ENCODE measurements at regions not wholly inside any gene's neighbourhood (a gene's known extent, or its start where the extent isn't known, plus 50 kb on each side); places are given as distances from the start of the nearest gene placed in this dataset.

DNA sequence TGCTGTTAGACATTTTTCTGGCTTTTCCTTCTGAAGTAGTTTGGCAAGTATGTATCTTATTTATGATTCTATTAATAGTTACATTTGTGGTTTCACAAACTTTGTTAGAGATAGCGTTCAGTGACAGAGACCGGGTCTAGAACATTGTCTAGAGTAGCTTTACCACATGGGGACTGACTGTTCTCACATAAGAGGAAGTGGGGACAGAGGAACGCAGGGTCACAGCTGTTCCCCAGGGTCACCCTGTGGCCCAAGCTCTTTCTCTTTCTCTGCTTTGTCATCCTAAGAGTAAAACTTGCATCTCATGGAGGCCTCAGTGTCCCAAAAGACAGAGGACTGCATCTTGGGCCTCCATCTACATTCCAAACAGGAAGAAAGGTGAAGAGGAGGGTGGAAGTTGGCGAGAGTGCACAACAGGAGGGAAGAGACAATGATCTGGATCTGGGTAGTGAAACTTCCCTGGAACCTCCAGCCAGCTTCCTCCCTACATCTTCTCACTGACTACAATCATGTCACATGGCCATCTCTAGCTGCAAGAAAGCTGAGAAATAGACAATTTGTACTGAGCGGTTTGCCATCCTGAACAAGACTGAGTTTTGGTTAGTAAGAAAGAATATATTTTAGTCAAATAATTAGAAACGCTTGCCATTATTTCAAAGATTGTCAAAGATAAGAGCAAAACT lies 645.8 kb upstream of the ARID1B start:
- DNase-seq (ENCODE audit: low spot score): no peak

DNA sequence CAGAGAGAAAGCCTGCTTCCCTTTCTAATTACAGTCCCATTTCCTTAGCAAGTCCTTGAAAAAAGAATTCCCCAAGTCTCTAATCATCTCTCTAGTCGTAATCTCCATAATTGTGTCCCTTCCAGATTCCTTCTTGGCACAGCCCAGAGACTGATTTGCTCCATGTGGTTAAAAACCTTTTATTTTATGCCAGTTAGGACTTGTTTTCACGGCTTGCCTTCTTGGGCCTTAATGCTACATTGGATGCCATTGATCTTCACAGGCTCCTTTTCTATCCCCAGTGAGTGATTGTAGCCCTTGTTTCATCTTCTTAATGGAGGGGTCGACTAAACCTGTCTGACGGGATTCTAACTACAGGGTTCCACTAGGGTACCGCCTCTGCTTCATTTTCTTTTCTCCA lies 650.6 kb upstream of the ARID1B start:
- DNase-seq (ENCODE audit: low spot score): no peak

DNA sequence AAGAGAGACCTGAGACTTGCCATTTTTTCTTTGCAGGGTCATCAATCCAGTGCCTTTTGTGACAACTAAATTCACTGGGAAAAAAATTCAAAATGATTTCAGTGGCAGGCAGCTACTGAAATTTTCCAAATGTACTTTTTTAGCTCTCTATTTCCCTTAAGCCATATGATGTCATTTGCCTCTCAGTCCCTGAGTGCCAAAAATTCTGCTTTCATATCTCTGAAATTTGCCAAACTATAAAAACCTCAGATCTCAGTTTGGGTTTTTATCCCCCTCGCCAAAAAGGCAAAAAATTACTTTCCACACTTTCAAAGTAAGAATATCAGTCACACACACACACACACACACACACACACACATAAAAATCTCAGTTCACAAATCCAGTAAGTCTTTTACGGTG lies 651.3 kb upstream of the ARID1B start:
- DNase-seq (ENCODE audit: low spot score): no peak

DNA sequence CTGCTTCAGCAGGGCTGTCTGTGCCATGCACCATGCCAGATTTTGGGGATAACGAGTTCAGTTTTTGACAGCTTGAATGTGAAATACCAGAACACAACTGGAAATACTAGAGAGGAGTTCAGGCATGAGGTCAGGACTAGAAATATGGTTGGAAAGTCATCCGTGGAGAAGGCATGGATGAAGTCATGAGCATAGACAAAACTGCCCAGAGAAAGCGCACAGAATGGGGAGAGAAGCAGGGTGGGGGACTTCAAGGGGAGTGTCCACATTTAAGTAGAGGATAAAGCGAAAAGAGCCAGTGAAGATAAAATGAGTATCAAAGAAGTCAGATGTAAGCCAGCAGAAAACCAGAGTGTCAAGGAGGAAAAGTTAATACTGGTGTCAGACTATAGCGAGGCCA lies 653.4 kb upstream of the ARID1B start:
- no peak for DNase-seq (ENCODE audit: low spot score)

DNA sequence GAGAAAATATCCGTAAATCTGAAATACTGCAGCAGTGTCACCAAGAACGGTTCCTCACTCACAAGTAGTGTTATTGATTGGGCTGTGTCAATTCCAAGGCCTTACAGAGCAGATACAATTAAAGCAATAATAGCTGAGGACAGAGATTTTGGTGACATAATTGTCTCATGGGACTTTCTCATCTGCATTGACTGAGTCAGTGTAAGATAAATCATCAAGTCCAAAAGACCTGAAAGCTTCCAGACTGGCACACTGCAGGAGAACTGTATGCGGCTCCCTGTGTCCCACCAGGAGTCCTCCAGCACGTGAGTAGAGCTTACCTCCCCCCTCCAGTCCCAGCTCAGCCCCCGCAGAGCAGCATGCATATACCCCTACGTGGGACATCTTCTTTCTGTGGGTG lies 655.2 kb upstream of the ARID1B start:
- DNase-seq (ENCODE audit: low spot score): no peak

DNA sequence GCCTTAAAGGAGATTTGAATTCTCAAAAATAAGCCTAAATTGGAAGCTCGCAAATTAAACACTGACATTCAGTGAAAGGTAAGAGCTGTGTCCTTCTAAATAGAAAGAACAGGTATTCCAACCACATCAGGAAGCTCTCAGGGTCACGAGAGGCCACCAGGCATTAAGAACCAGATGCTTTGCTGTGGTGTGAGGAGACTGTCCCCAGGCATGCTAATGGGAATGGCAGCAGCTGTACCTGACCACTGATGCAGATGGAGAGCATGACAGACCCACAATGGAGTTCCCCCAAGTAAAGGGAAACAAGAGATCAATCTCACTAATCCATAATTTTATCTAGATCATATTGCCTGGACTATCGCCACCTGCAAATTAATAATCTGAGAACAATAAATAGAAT lies 658.9 kb upstream of the NOX3 start:
- DNase-seq (ENCODE audit: low spot score): no peak

DNA sequence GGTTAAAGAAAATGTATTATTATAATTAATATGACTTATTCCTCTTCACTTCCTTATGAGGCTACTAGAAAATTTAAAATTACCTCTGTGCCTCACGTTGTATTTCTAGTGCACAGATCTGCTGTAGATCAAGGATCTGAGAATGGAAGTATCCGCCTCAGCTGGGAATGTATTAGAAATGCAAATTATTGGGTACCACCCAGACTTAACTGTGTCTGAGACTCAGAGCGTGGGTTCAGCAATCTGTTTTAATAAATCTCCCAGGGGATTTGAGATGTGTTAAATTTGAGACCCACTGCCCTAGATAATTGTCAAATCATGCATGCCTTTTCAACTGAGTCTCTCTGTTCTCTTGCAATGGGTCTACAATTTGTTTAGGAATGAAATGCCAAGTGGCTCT lies 658.0 kb upstream of the NOX3 start:
- no peak for DNase-seq (ENCODE audit: low spot score)

DNA sequence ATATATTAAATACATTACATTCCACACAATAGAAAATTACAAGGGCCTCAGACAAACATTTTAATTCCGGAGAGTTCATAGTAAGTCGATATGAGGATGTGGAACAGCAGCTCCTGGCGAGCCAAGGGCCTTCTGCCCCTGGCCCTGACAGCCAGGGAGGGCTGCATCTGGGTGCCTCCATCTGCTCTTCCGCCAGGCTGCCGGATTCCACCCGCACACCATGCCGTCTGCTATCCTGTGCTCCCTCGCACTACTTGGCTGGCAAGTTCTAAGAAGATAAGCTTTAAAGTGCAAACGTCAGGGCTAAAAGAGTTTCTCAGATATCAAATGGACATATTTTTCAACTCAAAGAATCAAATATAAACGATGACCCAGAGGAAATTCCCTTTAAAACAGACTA lies 656.3 kb upstream of the NOX3 start:
- DNase-seq (ENCODE audit: low spot score): no peak

DNA sequence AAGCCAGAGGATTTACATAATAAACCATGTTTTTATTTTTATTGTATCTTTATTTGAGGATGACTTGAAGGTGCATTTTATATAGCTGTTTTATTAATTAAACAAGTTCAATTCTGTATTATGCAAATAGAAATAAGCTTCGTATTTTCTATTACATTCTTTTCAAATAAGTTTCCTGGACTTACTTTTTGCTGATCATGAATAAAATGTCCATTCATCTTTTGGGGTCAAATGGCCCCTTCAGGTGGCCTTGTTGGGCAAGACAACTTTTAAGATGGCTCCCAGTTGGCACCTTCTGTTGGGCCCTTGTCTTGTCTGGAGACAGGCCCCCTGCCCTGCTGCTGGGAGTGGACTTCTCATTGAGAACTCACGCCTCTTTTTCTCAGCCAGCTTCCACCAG lies 654.6 kb upstream of the NOX3 start:
- no peak for DNase-seq (ENCODE audit: low spot score)

DNA sequence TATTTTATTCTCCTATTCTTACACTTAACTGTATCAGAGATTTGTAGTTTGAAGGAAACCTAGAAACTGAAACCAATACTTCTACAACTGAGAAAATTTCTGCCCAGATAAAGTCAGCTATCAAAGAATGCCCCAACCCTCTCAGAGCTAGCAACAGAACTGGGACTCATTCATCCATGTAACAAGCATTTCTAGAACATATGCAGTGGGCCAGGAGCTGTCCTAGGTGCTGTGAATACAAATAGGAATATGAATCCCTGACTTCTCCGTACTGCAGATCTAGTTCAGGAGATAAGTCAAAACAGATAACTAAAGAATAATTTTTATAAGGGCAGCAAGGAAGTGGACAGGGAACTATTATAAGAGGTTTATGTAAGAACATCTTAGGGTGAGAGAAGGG lies 654.1 kb upstream of the NOX3 start:
- DNase-seq (ENCODE audit: low spot score): no peak

DNA sequence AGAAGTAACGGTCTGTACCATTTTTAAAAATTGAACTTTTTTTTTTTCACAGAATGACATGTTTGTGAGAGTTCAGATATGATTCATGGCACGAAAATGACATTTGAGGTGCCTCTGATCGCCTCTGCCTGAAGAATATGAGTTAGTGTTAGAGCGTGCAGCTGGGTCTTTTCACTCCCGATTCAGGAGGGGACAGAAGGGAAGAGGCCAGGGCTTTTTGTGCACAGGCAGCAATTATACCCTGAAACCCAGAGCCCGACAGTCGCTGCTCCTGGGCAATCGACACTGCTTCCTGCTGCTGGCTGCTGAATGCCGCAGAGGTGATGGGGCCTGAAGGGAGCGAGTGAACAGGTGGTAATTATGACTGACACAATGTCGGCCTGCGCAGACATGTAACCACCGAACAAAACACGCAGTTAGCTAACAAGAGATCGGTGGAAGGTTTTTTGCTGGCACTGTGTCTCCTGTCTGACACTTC lies 652.0 kb upstream of the NOX3 start:
- DNase-seq (ENCODE audit: low spot score): no peak

DNA sequence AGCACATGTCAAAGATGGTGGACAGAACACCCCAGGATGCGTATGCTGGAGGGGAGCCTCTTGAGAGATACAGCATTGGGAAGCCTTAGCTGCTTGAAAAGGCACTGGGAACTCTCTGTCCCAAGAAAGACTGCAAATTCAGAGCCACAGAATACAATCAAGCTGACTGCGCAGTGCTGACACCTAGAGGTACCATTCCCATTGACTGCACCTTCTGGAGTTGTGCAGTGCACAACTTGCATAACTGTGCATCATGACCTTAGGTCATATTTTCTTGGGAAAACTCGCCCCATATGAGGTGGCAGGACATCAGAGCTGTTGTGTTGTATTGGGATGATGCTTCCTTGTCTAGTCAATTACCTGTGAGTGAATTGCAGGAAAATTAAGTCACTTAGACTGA lies 646.5 kb upstream of the NOX3 start:
- no peak for DNase-seq (ENCODE audit: low spot score)

DNA sequence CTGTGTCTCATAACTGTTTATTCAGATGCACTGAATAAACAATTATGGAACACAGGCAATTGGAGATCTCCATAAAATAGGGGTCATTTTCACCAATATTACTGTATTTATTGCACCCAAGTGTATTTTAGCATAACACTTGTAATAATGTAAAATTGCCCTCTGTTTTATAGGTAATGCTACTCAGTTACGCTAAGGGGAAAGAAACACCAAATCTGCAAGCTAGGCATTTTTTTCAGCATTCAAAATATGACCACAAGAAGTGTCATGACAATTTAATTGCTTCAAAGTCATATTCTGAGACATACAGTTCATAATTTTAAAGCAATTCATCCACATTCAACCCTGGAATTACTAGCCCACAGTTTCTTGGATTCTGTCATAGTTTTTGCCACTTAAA lies 643.2 kb upstream of the NOX3 start:
- DNase-seq (ENCODE audit: low spot score): no peak

DNA sequence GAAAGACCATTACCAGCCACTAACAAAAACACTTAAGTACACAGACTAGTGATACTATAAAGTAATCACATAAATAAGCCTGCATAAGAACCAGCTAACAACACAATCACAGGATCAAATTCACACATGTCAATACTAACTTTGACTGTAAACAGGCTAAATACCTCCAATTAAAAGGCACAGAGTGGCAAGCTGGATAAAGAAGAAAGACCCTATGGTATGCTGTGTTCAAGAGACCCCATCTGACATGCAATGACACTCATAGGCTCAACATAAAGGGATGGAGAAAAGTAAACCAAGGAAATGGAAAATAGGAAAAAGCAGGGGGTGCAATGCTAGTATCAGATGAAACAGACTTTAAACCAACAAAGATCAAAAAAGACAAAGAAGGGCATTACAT lies 631.8 kb upstream of the NOX3 start:
- no peak for DNase-seq (ENCODE audit: low spot score)

DNA sequence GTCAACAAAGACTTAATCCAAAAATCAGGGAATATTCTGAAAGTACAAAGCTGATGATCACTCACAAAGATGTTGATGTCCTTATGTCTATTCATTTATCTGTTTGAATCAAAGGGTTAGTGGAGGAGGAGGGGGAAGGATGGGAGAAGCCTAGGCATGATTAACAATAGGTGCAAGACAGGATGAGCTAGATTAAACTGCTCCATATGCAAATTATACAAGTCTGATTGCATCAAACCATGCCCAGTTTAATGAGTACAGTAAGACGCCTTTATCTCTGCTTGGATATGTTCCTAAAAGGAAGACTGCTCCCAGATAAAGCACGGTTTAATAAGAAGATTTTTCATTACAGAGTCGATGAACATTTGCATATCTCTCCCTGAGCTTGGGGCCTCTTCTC lies 626.4 kb upstream of the NOX3 start:
- DNase-seq (ENCODE audit: low spot score): no peak

DNA sequence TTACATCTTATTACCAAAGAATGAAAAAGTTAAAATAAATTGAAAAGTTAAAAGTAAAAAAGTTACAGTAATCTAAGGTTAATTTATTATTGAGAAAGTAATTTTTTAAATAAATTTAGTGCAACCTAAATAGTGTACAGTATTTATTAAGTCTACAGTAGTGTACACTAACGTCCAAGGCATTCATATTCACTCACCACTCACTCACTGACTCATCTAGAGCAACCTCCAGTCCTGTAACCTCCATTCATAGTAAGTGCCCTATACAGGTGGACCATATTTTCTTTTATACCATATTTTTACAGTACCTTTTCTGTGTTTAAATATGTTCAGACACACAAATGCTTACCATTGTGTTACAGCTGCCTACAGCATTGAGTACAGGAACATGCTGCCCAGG lies 624.7 kb upstream of the NOX3 start:
- no peak for DNase-seq (ENCODE audit: low spot score)

DNA sequence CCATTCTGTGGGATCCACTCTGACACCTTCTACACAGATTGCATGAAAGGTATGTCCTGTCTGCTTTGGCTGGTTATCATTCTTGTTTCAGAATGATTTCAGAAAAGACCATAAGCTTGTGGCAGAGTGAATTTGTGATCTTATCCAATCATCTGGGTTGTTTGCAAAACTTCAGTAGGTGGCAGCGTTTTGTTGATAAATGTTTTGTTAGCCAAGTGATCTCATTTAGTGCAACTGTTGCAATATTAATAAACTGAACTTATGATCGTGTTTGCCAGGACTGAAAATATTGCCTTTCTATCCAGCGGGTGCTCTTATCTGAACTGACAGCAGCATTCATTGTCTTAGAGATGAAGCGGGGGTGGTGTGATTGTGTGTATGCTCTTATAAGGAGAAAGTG lies 613.2 kb upstream of the NOX3 start:
- DNase-seq (ENCODE audit: low spot score): no peak

DNA sequence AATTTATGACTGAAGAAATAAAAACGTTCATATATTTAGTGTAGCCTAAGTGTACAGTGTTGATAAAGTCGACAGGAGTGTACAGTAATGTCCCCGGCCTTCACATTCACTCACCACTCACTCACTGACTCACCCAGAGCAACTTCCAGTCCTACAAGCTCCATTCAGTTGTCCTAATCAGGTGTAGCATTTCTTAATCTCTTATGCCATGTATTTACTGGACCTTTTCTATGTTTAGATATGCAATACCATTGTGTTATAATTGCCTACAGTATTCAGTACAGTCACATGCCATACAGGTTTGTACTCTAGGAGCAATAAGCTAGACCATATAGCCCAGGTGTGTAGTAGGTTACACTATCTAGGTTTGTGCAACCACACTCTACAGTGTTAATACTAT lies 610.2 kb upstream of the NOX3 start:
- DNase-seq (ENCODE audit: low spot score): no peak

DNA sequence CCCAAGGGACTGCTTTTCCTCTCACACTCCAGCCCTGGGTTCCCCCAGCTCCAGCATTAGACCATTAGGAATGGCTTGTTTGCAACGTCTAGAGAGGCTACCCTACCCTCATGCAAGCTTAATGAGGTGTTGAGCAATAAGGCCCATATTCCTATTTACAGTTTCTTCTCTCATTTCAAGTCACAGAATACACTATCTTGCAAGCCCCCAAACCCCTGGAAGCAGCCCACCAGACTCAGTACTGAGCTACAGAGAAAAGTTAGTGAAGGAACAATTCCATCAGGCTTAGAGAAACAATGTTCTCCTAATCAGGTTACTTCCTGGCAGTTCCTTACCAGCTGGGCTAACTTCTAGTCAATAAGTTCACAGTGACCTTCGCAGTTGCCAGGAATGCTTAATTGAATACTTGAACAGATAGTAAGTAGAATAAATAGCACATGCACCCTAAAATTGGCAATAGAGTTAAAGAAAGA lies 606.5 kb upstream of the NOX3 start:
- DNase-seq (ENCODE audit: low spot score): no peak

DNA sequence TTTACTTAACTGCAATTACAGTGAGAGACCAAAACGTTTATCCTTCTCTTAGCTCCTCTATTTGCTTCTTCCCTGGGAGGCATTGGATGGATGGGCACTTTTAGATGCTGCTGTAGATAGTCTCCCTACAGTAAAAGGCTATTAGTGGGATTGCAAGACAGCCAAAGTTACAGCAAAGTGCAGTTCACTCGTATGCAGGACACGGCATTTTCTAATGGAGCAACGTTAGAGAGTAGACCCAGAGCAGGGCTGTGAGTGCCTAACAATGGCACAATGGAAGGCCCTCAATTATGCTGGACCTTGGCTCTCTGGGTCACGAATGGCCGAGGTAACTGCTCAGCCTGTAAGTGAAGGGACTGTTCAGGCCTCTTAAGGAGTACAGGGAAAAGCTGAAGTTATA lies 605.8 kb upstream of the NOX3 start:
- no peak for DNase-seq (ENCODE audit: low spot score)

DNA sequence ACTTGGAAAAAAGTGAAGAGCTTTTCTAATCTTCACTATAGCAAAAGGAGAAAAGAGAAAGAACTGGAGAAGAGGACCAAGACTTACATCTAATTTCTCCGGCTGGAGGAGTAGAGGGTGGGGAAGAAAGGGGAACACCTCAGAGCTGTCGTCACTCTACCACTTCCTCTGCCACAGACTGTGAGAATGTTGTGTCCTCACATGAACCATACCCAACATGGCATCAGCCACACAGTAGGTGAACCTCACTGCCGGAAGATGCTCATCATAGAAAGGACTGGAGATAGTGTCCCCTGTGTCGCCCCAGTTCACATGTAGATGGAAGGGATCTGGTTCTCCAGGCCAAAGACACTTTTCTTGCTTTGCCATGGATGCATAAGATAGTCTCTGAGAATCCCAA lies 604.4 kb upstream of the NOX3 start:
- DNase-seq (ENCODE audit: low spot score): no peak

DNA sequence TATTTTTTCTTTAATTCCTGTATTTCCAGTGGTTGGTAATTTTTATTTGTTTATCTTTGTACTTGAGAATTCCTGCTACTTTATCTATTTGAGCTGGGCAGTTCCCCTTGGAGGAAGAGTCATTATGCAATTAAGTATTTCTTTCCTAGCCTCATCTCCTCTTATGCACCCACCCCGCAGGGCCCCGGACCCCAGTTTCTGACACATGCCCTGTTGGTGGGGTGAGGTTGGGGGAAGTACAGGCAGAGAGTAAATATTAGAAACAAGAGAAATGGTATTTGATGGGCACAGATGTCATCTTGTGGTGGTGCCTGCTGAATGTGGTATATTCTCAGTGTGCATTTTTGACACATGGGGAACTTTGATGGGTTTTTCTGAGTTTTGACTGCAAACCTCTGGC lies 602.7 kb upstream of the NOX3 start:
- no peak for DNase-seq (ENCODE audit: low spot score)

DNA sequence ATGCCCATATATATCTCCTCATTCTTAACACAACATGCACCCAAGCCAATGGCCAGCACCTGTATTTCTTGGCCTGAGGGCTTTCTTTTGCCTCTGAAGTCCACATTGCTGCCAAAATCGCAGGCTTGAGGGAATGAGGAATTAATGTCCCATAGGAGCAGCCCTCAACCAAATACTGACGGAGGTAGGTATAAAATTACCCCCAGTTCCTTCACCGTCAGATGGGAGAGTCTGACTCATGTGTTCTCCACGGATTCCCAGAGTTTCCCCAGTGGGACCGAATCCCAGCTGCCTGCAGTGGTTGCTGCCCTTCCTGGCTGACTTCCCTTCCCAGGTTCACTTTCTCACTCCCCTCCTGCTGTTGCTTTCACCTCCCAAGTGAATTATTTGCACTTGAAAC lies 602.2 kb upstream of the NOX3 start:
- DNase-seq (ENCODE audit: low spot score): no peak

DNA sequence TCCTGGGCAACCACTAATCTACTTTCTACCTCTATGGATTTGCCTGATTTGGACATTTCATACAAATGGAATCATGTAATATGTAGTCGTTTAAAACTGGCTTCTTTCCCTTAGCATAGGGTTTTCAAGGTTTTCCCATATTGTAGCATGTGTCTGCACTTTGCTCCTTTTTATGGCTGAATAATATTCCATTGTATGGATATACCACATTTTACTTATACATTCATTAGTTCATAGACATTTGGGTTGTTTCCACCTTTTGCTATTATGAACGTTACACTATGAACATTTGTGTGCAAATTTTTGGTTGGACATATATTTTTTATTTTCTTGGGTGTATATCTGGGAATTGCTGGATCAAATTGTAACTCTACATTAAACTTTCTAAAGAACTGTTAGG lies 600.4 kb upstream of the NOX3 start:
- no peak for DNase-seq (ENCODE audit: low spot score)

DNA sequence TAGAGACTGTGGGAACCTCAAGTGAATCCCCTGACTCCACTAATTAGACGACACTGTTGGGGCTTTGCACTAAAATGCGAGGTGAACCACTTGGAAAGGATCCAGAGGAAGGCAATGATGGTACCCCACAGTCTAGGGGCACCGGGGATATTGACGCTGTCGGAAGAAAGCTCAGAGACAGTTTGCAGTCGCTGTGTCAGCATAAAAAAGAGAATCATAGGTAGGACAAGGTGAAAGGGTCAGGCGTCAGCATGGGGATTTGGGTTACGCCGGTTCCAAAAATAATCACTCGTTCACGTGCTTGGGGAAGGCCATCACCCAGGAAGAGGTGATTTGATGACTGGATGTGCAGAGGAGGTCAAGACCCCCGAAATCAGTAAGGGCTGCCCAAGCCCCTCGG lies 598.0 kb upstream of the NOX3 start:
- DNase-seq (ENCODE audit: low spot score): no peak
